ENCODE measurements at regions not wholly inside any gene's neighbourhood (a gene's known extent, or its start where the extent isn't known, plus 50 kb on each side); places are given as distances from the start of the nearest gene placed in this dataset.

- H3K27me3 ChIP-seq (ENCODE audit: control insufficient read depth, extremely low read depth, insufficient read depth, low read length): no peaks in the 10 kb centered on the region
- no peaks in the 10 kb centered on the region for H3K9me3 ChIP-seq (ENCODE audit: control insufficient read depth, low read depth, low read length)
- H2AFZ ChIP-seq (ENCODE audit: control insufficient read depth, low read length): no peak overlapping the region
- dilution Hi-C loops (cut with MboI; ENCODE audit: extremely low pct_ligation_motif_present, low sequenced_read_pairs): no loop called here
- H3K79me2 ChIP-seq (ENCODE audit: control insufficient read depth, insufficient read depth, low read length): no peaks in the 10 kb centered on the region
- H3K4me2 ChIP-seq (ENCODE audit: control insufficient read depth, extremely low read depth, insufficient read depth, low read depth, low read length): no peak overlapping the region
- H3K36me3 ChIP-seq (ENCODE audit: control insufficient read depth in 2 of 2, extremely low read depth in 1 of 2, insufficient read depth in 2 of 2, low read length in 2 of 2): no peaks in the 10 kb centered on the region
- no peak overlapping the region for H3K27ac ChIP-seq (ENCODE audit: control insufficient read depth, insufficient read depth, low read length)
- H3K4me1 ChIP-seq (ENCODE audit: control insufficient read depth, extremely low read depth, insufficient read depth, low read length): no peaks in the 10 kb centered on the region
- no peak overlapping the region for H3K4me3 ChIP-seq (ENCODE audit: control insufficient read depth in 2 of 3, extremely low read depth in 1 of 3, insufficient read depth in 2 of 3, low read depth in 1 of 3, low read length in 3 of 3)
- TF ChIP-seq CTCF (optimal IDR thresholded peaks at IDR 0.05 in 1 of 3, IDR thresholded peaks at IDR 0.05 in 1 of 3, conservative IDR thresholded peaks at IDR 0.05 in 1 of 3; ENCODE audit: extremely low read depth in 1 of 3, insufficient read depth in 2 of 3, low read length in 3 of 3): no peak
- no peak for TF ChIP-seq EZH2 (IDR thresholded peaks at IDR 0.05; ENCODE audit: low read length)
- FAIRE-seq (no peak), DNase-seq (ENCODE audit: low read depth, low spot score) (no peak)
- no peaks in the 10 kb centered on the region for H4K20me1 ChIP-seq (ENCODE audit: control insufficient read depth, extremely low read depth, insufficient read depth, low read length)
- no peak overlapping the region for H3K9ac ChIP-seq (ENCODE audit: control insufficient read depth, extremely low read depth, insufficient read depth, low read length)
- H3K9me1 ChIP-seq (ENCODE audit: control insufficient read depth, extremely low read depth, insufficient read depth, low read length): no peaks in the 10 kb centered on the region
Measured at GRCh38 chr5:158553195-158553961, 546.3 kb downstream of the EBF1 start.

- no peaks in the 10 kb centered on the region for H3K36me3 ChIP-seq (ENCODE audit: control insufficient read depth in 2 of 2, extremely low read depth in 1 of 2, insufficient read depth in 2 of 2, low read length in 2 of 2)
- H3K79me2 ChIP-seq (ENCODE audit: control insufficient read depth, insufficient read depth, low read length): no peaks in the 10 kb centered on the region
- no peaks in the 10 kb centered on the region for H4K20me1 ChIP-seq (ENCODE audit: control insufficient read depth, extremely low read depth, insufficient read depth, low read length)
- no peak overlapping the region for H3K4me2 ChIP-seq (ENCODE audit: control insufficient read depth, extremely low read depth, insufficient read depth, low read depth, low read length)
- no peaks in the 10 kb centered on the region for H3K9me3 ChIP-seq (ENCODE audit: control insufficient read depth, low read depth, low read length)
- H3K4me1 ChIP-seq (ENCODE audit: control insufficient read depth, extremely low read depth, insufficient read depth, low read length): no peaks in the 10 kb centered on the region
- no peak overlapping the region for H3K9ac ChIP-seq (ENCODE audit: control insufficient read depth, extremely low read depth, insufficient read depth, low read length)
- H3K4me3 ChIP-seq (ENCODE audit: control insufficient read depth in 2 of 3, extremely low read depth in 1 of 3, insufficient read depth in 2 of 3, low read depth in 1 of 3, low read length in 3 of 3): no peak overlapping the region
- no peak overlapping the region for H2AFZ ChIP-seq (ENCODE audit: control insufficient read depth, low read length)
- no peaks in the 10 kb centered on the region for H3K9me1 ChIP-seq (ENCODE audit: control insufficient read depth, extremely low read depth, insufficient read depth, low read length)
- FAIRE-seq: no peak
- TF ChIP-seq CTCF (optimal IDR thresholded peaks at IDR 0.05 in 1 of 3, IDR thresholded peaks at IDR 0.05 in 1 of 3, conservative IDR thresholded peaks at IDR 0.05 in 1 of 3; ENCODE audit: extremely low read depth in 1 of 3, insufficient read depth in 2 of 3, low read length in 3 of 3): no peak
- TF ChIP-seq EZH2 (IDR thresholded peaks at IDR 0.05; ENCODE audit: low read length): no peak
- H3K27ac ChIP-seq (ENCODE audit: control insufficient read depth, insufficient read depth, low read length): no peak overlapping the region
- dilution Hi-C loops (cut with MboI; ENCODE audit: extremely low pct_ligation_motif_present, low sequenced_read_pairs): no loop called here
- H3K27me3 ChIP-seq (ENCODE audit: control insufficient read depth, extremely low read depth, insufficient read depth, low read length): no peaks in the 10 kb centered on the region
- DNase-seq (ENCODE audit: low read depth, low spot score): no peak
Measured at GRCh38 chr5:158552241-158552640, 547.5 kb downstream of the EBF1 start.

Measured in keratinocyte (primary cell).